ENCODE measurements at regions not wholly inside any gene's neighbourhood (a gene's known extent, or its start where the extent isn't known, plus 50 kb on each side); places are given as distances from the start of the nearest gene placed in this dataset.

DNA sequence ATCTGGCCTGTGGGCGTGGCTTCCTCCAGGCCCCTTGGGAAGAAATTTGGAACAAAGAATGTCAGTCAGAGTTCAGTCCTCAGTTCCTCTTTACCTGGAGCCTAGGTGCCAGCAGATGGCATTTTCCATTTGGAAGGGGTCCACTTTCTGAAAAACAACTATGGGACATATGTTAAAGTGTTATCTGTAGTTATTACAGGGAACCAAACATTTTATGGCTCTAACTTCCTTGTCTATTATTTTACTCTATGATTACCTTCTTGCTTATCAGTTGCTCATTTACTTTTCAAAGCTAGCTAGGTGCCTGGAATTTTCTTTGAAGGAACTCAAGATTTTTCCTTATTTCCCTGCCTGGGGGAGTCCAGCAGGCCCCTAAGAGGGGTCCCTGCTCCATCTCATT lies 159.8 kb upstream of the PUDP start:
- Histone ChIP-seq H3K27me3 (no peaks in the 10 kb centered on the region), H3K4me1 (no peaks in the 10 kb centered on the region), H3K9me3 (no peaks in the 10 kb centered on the region), H3K36me3 (no peaks in the 10 kb centered on the region), H3K4me3 (no peak overlapping the region), H3K27ac (no peak overlapping the region)
- no peak for TF ChIP-seq POLR2A (IDR thresholded peaks at IDR 0.05)
- WGBS, 2 donors (ENCODE audit: low coverage in 1 of 2), result 63% methylated on average over 1 of the region's 1 CpG; no CpG with 5 or more reads in 1 of the 2 donors
- in situ Hi-C loops (cut with MboI; ENCODE audit: low pct_ligation_motif_present in 1 of 4, low pct_unique_long_range_greater_than_20kb in 1 of 4, low sequenced_read_pairs in 3 of 4) (no loop called here), intact Hi-C loops (cut with DNase I; ENCODE audit: low total_unique reads) (no loop called here)
- no peak for DNase-seq

DNA sequence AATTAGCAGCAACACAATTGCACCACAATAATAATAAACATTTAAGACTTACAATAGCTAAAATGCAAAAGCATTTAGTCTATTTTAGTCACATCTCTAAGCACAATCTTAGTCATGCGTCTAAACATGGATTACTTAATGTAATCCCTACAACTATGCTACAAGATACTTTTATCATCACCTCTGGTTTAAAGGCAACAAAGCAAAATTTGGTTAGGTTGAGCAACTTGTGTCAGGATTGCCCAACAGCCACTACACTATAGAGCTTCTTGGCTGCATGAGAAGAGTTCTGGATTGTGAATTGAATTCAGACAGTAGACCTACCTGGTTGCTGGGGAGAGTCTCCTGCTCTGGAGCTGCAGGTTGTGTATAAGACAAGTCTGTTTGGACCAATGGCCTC lies 146.5 kb upstream of the PUDP start:
- TF ChIP-seq POLR2A (IDR thresholded peaks at IDR 0.05) (no peak), POLR2AphosphoS5 (IDR thresholded peaks at IDR 0.05) (no peak)
- DNase-seq, result no peak
- 60 to 97% methylated on average over 1 of the region's 1 CpG for WGBS, 2 donors (ENCODE audit: low coverage in 1 of 2)
- H3K9me3 ChIP-seq, result no peaks in the 10 kb centered on the region
- H3K4me1 ChIP-seq, result no peaks in the 10 kb centered on the region
- in situ Hi-C loops (cut with MboI; ENCODE audit: low pct_ligation_motif_present in 1 of 4, low pct_unique_long_range_greater_than_20kb in 1 of 4, low sequenced_read_pairs in 3 of 4) (no loop called here), intact Hi-C loops (cut with DNase I; ENCODE audit: low total_unique reads) (no loop called here)
- no peaks in the 10 kb centered on the region for H3K27me3 ChIP-seq
- no peaks in the 10 kb centered on the region for H3K36me3 ChIP-seq
- H3K27ac ChIP-seq, result no peak overlapping the region
- no peak overlapping the region for H3K4me3 ChIP-seq

DNA sequence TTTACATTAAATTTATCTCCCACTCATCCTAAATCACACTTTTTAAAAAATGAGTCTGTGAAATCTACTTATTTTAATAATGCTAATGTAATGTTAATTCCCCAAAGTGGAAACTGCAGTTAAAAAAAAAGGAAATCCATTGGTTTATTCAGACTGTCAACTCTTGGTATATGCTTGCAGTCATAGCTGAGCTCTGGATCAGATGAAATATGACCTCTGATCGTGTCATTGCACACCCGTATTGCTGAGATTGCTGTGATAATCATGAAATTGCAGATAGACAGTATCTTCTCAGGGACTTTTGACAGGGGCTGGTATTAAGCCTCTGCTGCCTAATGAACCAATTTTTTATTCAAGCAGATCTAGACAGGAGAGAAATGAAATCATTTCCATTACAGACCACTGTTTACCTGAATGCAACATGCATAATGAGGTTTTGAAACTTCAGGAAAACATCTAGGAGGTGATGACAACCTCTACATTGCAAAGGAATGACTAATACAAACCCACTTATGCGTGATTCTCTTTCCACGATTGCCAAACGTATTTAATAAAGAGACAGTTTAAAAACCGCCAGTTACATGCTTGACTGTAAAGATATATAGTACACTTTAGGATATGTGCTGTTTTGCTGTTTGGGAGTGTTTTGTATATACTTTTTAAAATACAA lies 138.3 kb upstream of the PUDP start:
- Histone ChIP-seq H3K4me3 (no peak overlapping the region), H3K36me3 (no peaks in the 10 kb centered on the region), H3K4me1 (no peaks in the 10 kb centered on the region), H3K27ac (no peak overlapping the region), H3K9me3 (no peaks in the 10 kb centered on the region), H3K27me3 (no peaks in the 10 kb centered on the region)
- intact Hi-C loops (cut with DNase I; ENCODE audit: low total_unique reads), result no loop called here
- WGBS, 2 donors (ENCODE audit: low coverage in 1 of 2), result 75 to 92% methylated on average over 4 to 6 of the region's 6 CpGs
- in situ Hi-C loops (cut with MboI; ENCODE audit: low pct_ligation_motif_present in 1 of 4, low pct_unique_long_range_greater_than_20kb in 1 of 4, low sequenced_read_pairs in 3 of 4), result no loop called here
- no peak for TF ChIP-seq POLR2AphosphoS5 (IDR thresholded peaks at IDR 0.05)
- TF ChIP-seq EP300 (IDR thresholded peaks at IDR 0.05; ENCODE audit: low read depth), result no peak
- TF ChIP-seq, protein P1, sequence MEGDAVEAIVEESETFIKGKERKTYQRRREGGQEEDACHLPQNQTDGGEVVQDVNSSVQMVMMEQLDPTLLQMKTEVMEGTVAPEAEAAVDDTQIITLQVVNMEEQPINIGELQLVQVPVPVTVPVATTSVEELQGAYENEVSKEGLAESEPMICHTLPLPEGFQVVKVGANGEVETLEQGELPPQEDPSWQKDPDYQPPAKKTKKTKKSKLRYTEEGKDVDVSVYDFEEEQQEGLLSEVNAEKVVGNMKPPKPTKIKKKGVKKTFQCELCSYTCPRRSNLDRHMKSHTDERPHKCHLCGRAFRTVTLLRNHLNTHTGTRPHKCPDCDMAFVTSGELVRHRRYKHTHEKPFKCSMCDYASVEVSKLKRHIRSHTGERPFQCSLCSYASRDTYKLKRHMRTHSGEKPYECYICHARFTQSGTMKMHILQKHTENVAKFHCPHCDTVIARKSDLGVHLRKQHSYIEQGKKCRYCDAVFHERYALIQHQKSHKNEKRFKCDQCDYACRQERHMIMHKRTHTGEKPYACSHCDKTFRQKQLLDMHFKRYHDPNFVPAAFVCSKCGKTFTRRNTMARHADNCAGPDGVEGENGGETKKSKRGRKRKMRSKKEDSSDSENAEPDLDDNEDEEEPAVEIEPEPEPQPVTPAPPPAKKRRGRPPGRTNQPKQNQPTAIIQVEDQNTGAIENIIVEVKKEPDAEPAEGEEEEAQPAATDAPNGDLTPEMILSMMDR (IDR thresholded peaks at IDR 0.05), result no peak
- TF ChIP-seq POLR2A (IDR thresholded peaks at IDR 0.05), result no peak
- DNase-seq, result no peak

DNA sequence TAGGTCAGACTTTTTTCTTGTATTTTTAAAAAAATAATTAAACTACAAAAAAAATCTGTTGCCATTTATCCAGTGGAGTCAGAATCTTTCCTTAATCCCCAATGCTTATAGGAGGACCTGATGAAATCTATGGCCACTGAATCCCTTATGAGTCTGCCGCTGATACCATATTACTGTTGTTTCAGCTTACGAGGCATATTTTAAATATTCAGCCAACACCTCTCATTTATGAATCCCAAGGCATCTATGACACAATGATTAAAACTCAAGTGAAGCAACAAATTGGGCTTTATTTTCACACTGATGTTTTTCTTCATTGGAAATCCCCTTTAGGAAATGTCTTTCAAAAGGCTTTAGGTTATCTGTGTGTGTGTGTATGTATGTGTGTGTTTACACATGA lies 137.8 kb upstream of the PUDP start:
- Histone ChIP-seq H3K27me3 (no peaks in the 10 kb centered on the region), H3K4me3 (no peak overlapping the region), H3K9me3 (no peaks in the 10 kb centered on the region), H3K27ac (no peak overlapping the region), H3K36me3 (no peaks in the 10 kb centered on the region), H3K4me1 (no peaks in the 10 kb centered on the region)
- 98 to 100% methylated on average over 1 to 2 of the region's 2 CpGs for WGBS, 2 donors (ENCODE audit: low coverage in 1 of 2)
- in situ Hi-C loops (cut with MboI; ENCODE audit: low pct_ligation_motif_present in 1 of 4, low pct_unique_long_range_greater_than_20kb in 1 of 4, low sequenced_read_pairs in 3 of 4) (no loop called here), intact Hi-C loops (cut with DNase I; ENCODE audit: low total_unique reads) (no loop called here)
- DNase-seq, result no peak
- no peak for TF ChIP-seq POLR2A (IDR thresholded peaks at IDR 0.05)
- TF ChIP-seq, protein P1 (IDR thresholded peaks at IDR 0.05), result no peak
- TF ChIP-seq POLR2AphosphoS5 (IDR thresholded peaks at IDR 0.05), result no peak
- TF ChIP-seq EP300 (IDR thresholded peaks at IDR 0.05; ENCODE audit: low read depth), result no peak

DNA sequence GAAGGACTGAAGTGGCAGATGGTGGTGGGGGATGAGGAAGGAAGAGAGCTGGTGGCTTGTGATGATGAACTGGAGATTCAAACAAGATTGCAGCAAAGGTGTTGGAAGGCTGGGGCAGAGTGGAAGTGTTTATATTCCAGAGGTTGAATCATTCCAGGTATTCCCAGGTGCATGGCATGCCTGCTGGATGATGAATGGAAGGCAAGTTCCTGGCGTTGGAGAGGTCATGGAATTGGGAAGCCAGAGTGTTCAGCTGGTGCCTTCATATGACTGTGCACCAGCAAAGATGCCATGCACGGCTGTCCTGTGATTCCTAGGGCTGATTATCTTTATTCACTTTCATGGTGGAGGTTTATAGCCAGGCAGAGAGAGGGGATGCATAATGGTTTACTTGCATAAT lies 135.8 kb upstream of the PUDP start:
- Histone ChIP-seq H3K27me3 (no peaks in the 10 kb centered on the region), H3K4me3 (no peak overlapping the region), H3K4me1 (no peaks in the 10 kb centered on the region), H3K9me3 (no peaks in the 10 kb centered on the region), H3K27ac (no peak overlapping the region), H3K36me3 (no peaks in the 10 kb centered on the region)
- TF ChIP-seq, protein P1 (IDR thresholded peaks at IDR 0.05), result no peak
- TF ChIP-seq POLR2A (IDR thresholded peaks at IDR 0.05) (no peak), EP300 (IDR thresholded peaks at IDR 0.05; ENCODE audit: low read depth) (no peak), POLR2AphosphoS5 (IDR thresholded peaks at IDR 0.05) (no peak)
- WGBS, 2 donors (ENCODE audit: low coverage in 1 of 2), result 60 to 71% methylated on average over 1 to 2 of the region's 2 CpGs
- intact Hi-C loops (cut with DNase I; ENCODE audit: low total_unique reads), result no loop called here
- DNase-seq, result no peak
- in situ Hi-C loops (cut with MboI; ENCODE audit: low pct_ligation_motif_present in 1 of 4, low pct_unique_long_range_greater_than_20kb in 1 of 4, low sequenced_read_pairs in 3 of 4), result no loop called here
